ENCODE measurements at regions not wholly inside any gene's neighbourhood (a gene's known extent, or its start where the extent isn't known, plus 50 kb on each side); places are given as distances from the start of the nearest gene placed in this dataset.

DNA sequence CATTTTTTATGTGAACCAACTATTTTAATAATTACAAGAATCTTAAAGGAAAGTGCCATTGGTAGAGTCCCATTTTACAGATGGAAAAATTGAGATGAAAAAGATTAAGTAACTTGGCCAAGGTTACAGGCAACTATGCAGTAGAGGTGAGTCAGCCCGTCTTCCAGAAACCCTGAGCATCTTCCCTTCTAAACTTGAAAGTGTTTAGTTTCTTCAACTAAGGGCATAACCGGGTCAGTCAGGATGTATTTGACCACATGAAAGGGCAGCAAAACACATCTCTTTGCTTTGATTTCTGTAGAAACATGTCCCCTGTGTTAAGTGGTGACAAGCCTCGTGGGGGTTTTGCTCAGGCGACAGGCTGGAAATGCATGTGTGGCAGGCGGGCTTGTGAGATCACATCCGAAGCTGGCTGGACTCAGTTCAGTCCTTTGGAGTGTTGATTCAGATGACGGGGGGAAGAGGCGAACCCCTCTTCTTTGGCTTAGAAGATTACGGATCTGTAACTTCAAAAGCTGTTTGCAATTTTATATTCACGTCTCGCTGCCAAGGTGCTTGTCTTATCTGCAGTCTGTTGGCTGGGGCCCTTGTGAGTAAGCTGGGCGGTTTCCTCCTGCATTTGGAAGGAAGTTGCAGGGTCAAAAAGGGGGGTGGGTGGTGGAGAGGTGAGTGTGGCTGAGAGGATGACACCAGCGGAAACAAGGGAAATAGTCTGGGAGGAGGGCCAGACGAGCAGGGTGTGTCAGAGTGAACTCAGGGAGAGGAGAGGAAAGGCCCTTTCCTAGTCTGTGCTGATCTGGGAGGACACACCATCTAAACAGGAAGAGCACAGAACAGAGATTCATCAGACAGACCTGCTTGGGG lies 78.9 kb upstream of the RPS23 start:
- TSS peak; percentile 88 for BruUV-seq (replicated peaks)
- 0 out of 2 replicates have a peak, but pooled peaks cover 5% of the 10 kb centered on the region for H3K79me2 ChIP-seq (ENCODE audit: insufficient read depth, low read length)
- ChIA-PET CTCF (interaction anchor here (1.1 kb wide), 1 partner anchor 45 kb away, joined by 3 read pairs; no protein-coding TSS in a partner anchor), POLR2A (interaction anchor here (0.8 to 0.9 kb wide), 2 partner anchors 32 to 1326 kb away, joined by 3 read pairs; no protein-coding TSS in a partner anchor), RAD21 (ENCODE audit: low non-redundant PET in 1 of 2, low total read pairs in 2 of 2, uncharacterized antibody in 2 of 2, unreplicated experiment in 2 of 2) (interaction anchor here (1.0 to 1.4 kb wide), 5 partner anchors 9 to 1116 kb away, joined by 3 to 6 read pairs (median 3); no protein-coding TSS in a partner anchor)
- no peaks in the 10 kb centered on the region for H4K20me1 ChIP-seq (ENCODE audit: insufficient read depth)
- H3K9me3 ChIP-seq (ENCODE audit: control insufficient read depth in 1 of 2, insufficient read depth in 1 of 2, low read depth in 1 of 2, low read length in 2 of 2): no peaks in the 10 kb centered on the region
- H3K36me3 ChIP-seq (ENCODE audit: control insufficient read depth in 1 of 2, insufficient read depth in 2 of 2, low read length in 2 of 2): no peaks in the 10 kb centered on the region
- peak overlapping the region; percentile 56 for H3K9ac ChIP-seq (ENCODE audit: low read length)
- peak overlapping the region; percentile 65 for H3K27ac ChIP-seq (ENCODE audit: low read depth, low read length)
- H3K9me2 ChIP-seq (ENCODE audit: insufficient read depth): no peaks in the 10 kb centered on the region
- H3K4me3 ChIP-seq (replicated peaks in 1 of 2; ENCODE audit: low read depth in 1 of 2, low read length in 2 of 2): peak overlapping the region; percentile 11 to 23; a peak in 3 of 4 replicates
- peaks cover 23 to 85% of the 10 kb centered on the region in 2 experiments for H3K4me1 ChIP-seq (ENCODE audit: control insufficient read depth in 1 of 2, insufficient read depth in 2 of 2, low read length in 2 of 2)
- ATAC-seq (peak; percentile 85), DNase-seq (ENCODE audit: low read depth, low spot score) (peak; percentile 98)
- H3K27me3 ChIP-seq (ENCODE audit: insufficient read depth, low read length): no peaks in the 10 kb centered on the region
- intact Hi-C loops (cut with micrococcal nuclease): loop anchor here (1.0 to 10.0 kb wide), 6 partner anchors 8 to 1358 kb away; partner anchors contain the start of genes TMEM167A and XRCC4
- no peak overlapping the region for H2AFZ ChIP-seq (ENCODE audit: low read depth, low read length, poor library complexity, severe bottlenecking)
- peak overlapping the region; percentile 74 for H3K4me2 ChIP-seq (ENCODE audit: low read length)
- TF ChIP-seq EGR1 (IDR thresholded peaks at IDR 0.05; ENCODE audit: low read depth) (peak; percentile 49; the same call in 1 of the 2 replicates), SP1 (IDR thresholded peaks at IDR 0.05; ENCODE audit: low read depth) (peak; percentile 84), JUND (IDR thresholded peaks at IDR 0.05) (peak; percentile 92), EZH2 (IDR thresholded peaks at IDR 0.05) (no peak), FOSL1 (IDR thresholded peaks at IDR 0.05; ENCODE audit: low read depth) (peak; percentile 78), EZH2phosphoT487 (IDR thresholded peaks at IDR 0.05; ENCODE audit: borderline replicate concordance) (no peak), YY1 (IDR thresholded peaks at IDR 0.05; ENCODE audit: extremely low read depth, insufficient replicate concordance, low read depth, low read length) (peak; percentile 12), ELF1 (IDR thresholded peaks at IDR 0.05; ENCODE audit: borderline replicate concordance, low read depth) (no peak), SRF (IDR thresholded peaks at IDR 0.05; ENCODE audit: low read depth) (peak; percentile 67), RAD21 (IDR thresholded peaks at IDR 0.05; ENCODE audit: low read depth) (peak; percentile 27; the same call in 1 of the 2 replicates), CBX3 (IDR thresholded peaks at IDR 0.05; ENCODE audit: low read depth) (peak; percentile 93), CEBPB (IDR thresholded peaks at IDR 0.05; ENCODE audit: low read depth) (peak; percentile 91), SIN3A (IDR thresholded peaks at IDR 0.05; ENCODE audit: low read depth) (peak; percentile 69; the same call in 1 of the 2 replicates), POLR2A (IDR thresholded peaks at IDR 0.05; ENCODE audit: borderline replicate concordance, extremely low read depth, insufficient read depth, insufficient read length) (peak; percentile 48), ZFX (IDR thresholded peaks at IDR 0.05) (no peak), ZNF274 (IDR thresholded peaks at IDR 0.05; ENCODE audit: low read depth, low read length) (no peak), TCF7L2 (IDR thresholded peaks at IDR 0.05; ENCODE audit: borderline replicate concordance, extremely low read depth, insufficient read depth, insufficient read length) (peak; percentile 100)
- TF ChIP-seq, protein P1, sequence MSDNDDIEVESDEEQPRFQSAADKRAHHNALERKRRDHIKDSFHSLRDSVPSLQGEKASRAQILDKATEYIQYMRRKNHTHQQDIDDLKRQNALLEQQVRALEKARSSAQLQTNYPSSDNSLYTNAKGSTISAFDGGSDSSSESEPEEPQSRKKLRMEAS (IDR thresholded peaks at IDR 0.05): peak; percentile 90
- TF ChIP-seq, protein P2, sequence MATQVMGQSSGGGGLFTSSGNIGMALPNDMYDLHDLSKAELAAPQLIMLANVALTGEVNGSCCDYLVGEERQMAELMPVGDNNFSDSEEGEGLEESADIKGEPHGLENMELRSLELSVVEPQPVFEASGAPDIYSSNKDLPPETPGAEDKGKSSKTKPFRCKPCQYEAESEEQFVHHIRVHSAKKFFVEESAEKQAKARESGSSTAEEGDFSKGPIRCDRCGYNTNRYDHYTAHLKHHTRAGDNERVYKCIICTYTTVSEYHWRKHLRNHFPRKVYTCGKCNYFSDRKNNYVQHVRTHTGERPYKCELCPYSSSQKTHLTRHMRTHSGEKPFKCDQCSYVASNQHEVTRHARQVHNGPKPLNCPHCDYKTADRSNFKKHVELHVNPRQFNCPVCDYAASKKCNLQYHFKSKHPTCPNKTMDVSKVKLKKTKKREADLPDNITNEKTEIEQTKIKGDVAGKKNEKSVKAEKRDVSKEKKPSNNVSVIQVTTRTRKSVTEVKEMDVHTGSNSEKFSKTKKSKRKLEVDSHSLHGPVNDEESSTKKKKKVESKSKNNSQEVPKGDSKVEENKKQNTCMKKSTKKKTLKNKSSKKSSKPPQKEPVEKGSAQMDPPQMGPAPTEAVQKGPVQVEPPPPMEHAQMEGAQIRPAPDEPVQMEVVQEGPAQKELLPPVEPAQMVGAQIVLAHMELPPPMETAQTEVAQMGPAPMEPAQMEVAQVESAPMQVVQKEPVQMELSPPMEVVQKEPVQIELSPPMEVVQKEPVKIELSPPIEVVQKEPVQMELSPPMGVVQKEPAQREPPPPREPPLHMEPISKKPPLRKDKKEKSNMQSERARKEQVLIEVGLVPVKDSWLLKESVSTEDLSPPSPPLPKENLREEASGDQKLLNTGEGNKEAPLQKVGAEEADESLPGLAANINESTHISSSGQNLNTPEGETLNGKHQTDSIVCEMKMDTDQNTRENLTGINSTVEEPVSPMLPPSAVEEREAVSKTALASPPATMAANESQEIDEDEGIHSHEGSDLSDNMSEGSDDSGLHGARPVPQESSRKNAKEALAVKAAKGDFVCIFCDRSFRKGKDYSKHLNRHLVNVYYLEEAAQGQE (IDR thresholded peaks at IDR 0.05; ENCODE audit: low read depth): no peak
- TF ChIP-seq, protein P3, sequence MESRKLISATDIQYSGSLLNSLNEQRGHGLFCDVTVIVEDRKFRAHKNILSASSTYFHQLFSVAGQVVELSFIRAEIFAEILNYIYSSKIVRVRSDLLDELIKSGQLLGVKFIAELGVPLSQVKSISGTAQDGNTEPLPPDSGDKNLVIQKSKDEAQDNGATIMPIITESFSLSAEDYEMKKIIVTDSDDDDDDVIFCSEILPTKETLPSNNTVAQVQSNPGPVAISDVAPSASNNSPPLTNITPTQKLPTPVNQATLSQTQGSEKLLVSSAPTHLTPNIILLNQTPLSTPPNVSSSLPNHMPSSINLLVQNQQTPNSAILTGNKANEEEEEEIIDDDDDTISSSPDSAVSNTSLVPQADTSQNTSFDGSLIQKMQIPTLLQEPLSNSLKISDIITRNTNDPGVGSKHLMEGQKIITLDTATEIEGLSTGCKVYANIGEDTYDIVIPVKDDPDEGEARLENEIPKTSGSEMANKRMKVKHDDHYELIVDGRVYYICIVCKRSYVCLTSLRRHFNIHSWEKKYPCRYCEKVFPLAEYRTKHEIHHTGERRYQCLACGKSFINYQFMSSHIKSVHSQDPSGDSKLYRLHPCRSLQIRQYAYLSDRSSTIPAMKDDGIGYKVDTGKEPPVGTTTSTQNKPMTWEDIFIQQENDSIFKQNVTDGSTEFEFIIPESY (IDR thresholded peaks at IDR 0.05; ENCODE audit: extremely low read depth, insufficient replicate concordance, low read length): peak; percentile 47
- TF ChIP-seq, protein P4, sequence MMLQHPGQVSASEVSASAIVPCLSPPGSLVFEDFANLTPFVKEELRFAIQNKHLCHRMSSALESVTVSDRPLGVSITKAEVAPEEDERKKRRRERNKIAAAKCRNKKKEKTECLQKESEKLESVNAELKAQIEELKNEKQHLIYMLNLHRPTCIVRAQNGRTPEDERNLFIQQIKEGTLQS (IDR thresholded peaks at IDR 0.05): peak; percentile 21; the same call in 1 of the 2 replicates
